Spleen (tissue), 7 donors: ENCODE measurements at regions not wholly inside any gene's neighbourhood (a gene's known extent, or its start where the extent isn't known, plus 50 kb on each side); places are given as distances from the start of the nearest gene placed in this dataset.

Experiments
- CTCF ChIP-seq, 11 experiments: fragments of 200-600 bp in 7 of 11; fragments of 450-650 bp in 4 of 11; sonication (generic) in 4 of 11; IDR thresholded peaks in 8 of 11; conservative IDR thresholded peaks in 3 of 11; 1 replicate in 7 of 11; 2 replicates in 4 of 11; pipeline versions ENCODE4 v1.4.0 to v1.8.0; 2016 to 2021; ENCODE audit warnings: antibody characterized with exemption in 11 of 11, inconsistent platforms in 4 of 11, mild to moderate bottlenecking in 1 of 11
- POLR2A ChIP-seq, 3 donors: fragments of 450-650 bp; IDR thresholded peaks; one replicate each; pipeline ENCODE4 v1.5.1; 2017; ENCODE audit warnings: antibody characterized with exemption in 3 of 3, mild to moderate bottlenecking in 1 of 3
- POLR2AphosphoS5 ChIP-seq, 3 donors: sonication (generic); formaldehyde crosslinking; IDR thresholded peaks; one replicate each; pipeline ENCODE4 v1.5.1; 2017; ENCODE audit warnings: antibody characterized with exemption in 3 of 3
- donor health status: DM: no; HTN: no; CAD: no; lungs with moderate emphysema.
- donor health status: DM: no; HTN: no; CAD: no.
- donor health status: DM: no; HTN: no; CAD: no.

DNA sequence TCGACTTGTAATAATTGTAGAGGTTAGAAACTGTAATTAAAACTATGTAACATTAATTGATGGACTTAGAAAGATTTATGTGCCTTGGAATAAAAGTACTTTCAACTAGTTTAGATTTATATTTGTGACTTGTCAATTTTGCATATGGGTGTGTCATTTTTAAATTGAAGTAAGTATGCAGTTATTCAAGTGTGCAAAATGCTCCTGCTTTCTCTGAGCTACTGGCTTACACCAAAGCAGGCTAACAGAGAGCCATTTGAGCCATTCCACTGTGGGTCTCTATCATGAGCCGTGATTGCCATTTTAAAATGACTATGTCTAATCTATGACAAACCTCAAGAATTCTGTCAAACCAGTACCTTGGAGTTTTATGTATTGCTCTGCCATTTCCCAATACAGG, 345.0 kb upstream of the MDFIC2 start:
- no peak for TF ChIP-seq CTCF (IDR thresholded peaks at IDR 0.05 in 8 of 11, conservative IDR thresholded peaks at IDR 0.05 in 3 of 11)
- TF ChIP-seq POLR2A (IDR thresholded peaks at IDR 0.05), result no peak
- no peak for TF ChIP-seq POLR2AphosphoS5 (IDR thresholded peaks at IDR 0.05)
